Mesendoderm (in vitro differentiated cells): ENCODE measurements at regions not wholly inside any gene's neighbourhood (a gene's known extent, or its start where the extent isn't known, plus 50 kb on each side); places are given as distances from the start of the nearest gene placed in this dataset.

Experiments
- DNase-seq: peaks from one replicate; pipeline ENCODE4 v3.0.0; 2013
- H2AK5ac ChIP-seq: 2 replicates; pipeline ENCODE4 v1.6.1; 2013; ENCODE audit warnings: low read length, inconsistent platforms
- H2BK120ac ChIP-seq: 2 replicates; pipeline ENCODE4 v1.6.1; 2013; ENCODE audit warnings: low read depth, mild to moderate bottlenecking, low read length, moderate library complexity, mixed read lengths
- H2BK15ac ChIP-seq: replicated peaks from 2 replicates; pipeline ENCODE4 v1.6.1; 2013; ENCODE audit warnings: low read depth, mild to moderate bottlenecking, moderate library complexity
- H2BK5ac ChIP-seq: 2 replicates; pipeline ENCODE4 v1.6.1; 2013; ENCODE audit warnings: low read length, inconsistent platforms
- H3K18ac ChIP-seq: 2 replicates; pipeline ENCODE4 v1.6.1; 2013; ENCODE audit warnings: mild to moderate bottlenecking, low read length, mixed read lengths
- H3K23ac ChIP-seq: one replicate; pipeline ENCODE4 v1.6.1; 2013; ENCODE audit warnings: low read length
- H3K27ac ChIP-seq: 2 replicates; pipeline ENCODE4 v1.5.1; 2013; ENCODE audit warnings: low read depth, mild to moderate bottlenecking, inconsistent platforms, low read length, moderate library complexity
- H3K27me3 ChIP-seq: 2 replicates; pipeline ENCODE4 v1.6.1; 2013; ENCODE audit warnings: low read length, control low read depth, mild to moderate bottlenecking, inconsistent platforms; ENCODE audit not compliant: insufficient read depth, poor library complexity
- H3K36me3 ChIP-seq: 2 replicates; pipeline ENCODE4 v1.6.1; 2013; ENCODE audit warnings: low read length, inconsistent platforms; ENCODE audit not compliant: control insufficient read depth, insufficient read depth
- H3K4ac ChIP-seq: one replicate; pipeline ENCODE4 v1.6.1; 2013; ENCODE audit warnings: low read depth, mild to moderate bottlenecking, low read length, moderate library complexity
- H3K4me1 ChIP-seq: 2 replicates; pipeline ENCODE4 v1.6.1; 2013; ENCODE audit warnings: low read depth, low read length, inconsistent platforms; ENCODE audit not compliant: control insufficient read depth
- H3K4me2 ChIP-seq: 2 replicates; pipeline ENCODE4 v1.6.1; 2013; ENCODE audit warnings: low read length
- H3K4me3 ChIP-seq: 2 replicates; pipeline ENCODE4 v1.5.1; 2013; ENCODE audit warnings: mild to moderate bottlenecking, low read length
- H3K56ac ChIP-seq: one replicate; pipeline ENCODE4 v1.6.1; 2013; ENCODE audit warnings: low read length
- H3K79me1 ChIP-seq: 2 replicates; pipeline ENCODE4 v1.6.1; 2013; ENCODE audit warnings: low read length, inconsistent platforms
- H3K79me2 ChIP-seq: 2 replicates; pipeline ENCODE4 v1.6.1; 2013; ENCODE audit warnings: mild to moderate bottlenecking, low read length; ENCODE audit not compliant: control insufficient read depth, insufficient read depth
- H3K9ac ChIP-seq: 2 replicates; pipeline ENCODE4 v1.6.1; 2013; ENCODE audit warnings: low read length, inconsistent platforms
- H4K5ac ChIP-seq: one replicate; pipeline ENCODE4 v1.6.1; 2013; ENCODE audit warnings: low read length
- H4K8ac ChIP-seq: one replicate; pipeline ENCODE4 v1.6.1; 2013; ENCODE audit warnings: low read depth, mild to moderate bottlenecking, control low read depth, low read length, moderate library complexity
- WGBS: extraction: QIAGEN DNeasy Blood & Tissue Kit; methylation state at CpG from one replicate; pipeline ENCODE4 v1.1.7; 2013; ENCODE audit warnings: low lambda C conversion rate, missing lambda C conversion rate; ENCODE audit not compliant: insufficient coverage; ENCODE audit errors: extremely low coverage; 5-methylcytosine and 5-hydroxymethylcytosine counted together

DNA sequence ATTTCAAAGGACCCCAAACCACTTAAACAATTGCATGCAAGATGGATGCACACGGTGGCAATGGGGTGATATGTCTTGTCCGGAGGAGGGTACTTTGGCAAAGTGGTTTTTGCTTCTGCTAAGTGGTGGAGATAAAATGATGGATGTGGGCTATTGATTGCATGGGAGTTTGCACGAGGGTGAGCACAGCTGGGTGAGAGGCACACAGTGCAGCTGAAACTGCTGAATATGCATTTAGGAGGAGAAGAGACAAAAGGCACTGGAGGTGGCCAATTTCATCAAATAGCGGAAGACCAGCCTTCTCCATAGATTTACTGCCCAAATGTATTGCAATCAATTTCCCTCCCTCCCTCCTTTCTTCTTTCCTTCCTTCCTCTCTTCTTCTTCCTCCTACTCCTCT is 414.4 kb upstream of the EEF2KMT start:
- H3K79me1 ChIP-seq: no peaks in the 10 kb centered on the region
- WGBS: no CpG with 5 or more reads among the region's 4 CpGs

DNA sequence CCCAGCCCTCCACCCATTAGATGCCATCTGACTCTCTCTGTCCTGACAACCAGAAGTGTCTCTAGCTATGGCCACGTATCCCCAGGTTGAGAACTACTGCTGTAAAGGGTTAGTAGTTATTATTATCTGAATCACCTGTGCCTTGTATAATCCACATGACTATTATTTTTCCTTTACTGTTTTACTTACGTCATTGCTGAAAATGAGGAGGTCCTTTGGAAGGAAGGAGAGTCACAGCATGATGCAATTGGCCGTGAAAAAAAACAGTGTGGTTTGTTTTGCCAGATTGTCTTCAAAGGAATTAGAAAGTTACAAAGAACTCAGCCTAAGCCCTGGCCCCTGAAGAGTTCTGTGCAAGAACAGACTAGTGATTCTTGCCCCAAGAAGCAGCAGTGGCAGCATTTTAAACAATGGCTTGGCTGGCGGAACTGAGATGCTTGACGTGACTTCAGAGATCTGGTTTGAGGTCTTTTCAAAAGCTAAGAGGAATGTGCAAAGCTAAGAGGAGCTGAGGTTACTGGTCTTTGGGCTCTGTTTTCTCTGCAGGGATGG is 413.3 kb upstream of the EEF2KMT start:
- no peak overlapping the region for H3K4me2 ChIP-seq
- no peak overlapping the region for H3K56ac ChIP-seq
- H3K27me3 ChIP-seq: no peaks in the 10 kb centered on the region
- no peak overlapping the region for H3K4me3 ChIP-seq
- H3K27ac ChIP-seq: no peak overlapping the region
- peak; percentile 43 for DNase-seq
- H4K5ac ChIP-seq: no peak overlapping the region
- no peaks in the 10 kb centered on the region for H3K79me1 ChIP-seq
- no peak overlapping the region for H2AK5ac ChIP-seq
- H3K4ac ChIP-seq: no peak overlapping the region
- H3K9ac ChIP-seq: no peak overlapping the region
- peaks cover 1% of the 10 kb centered on the region for H3K4me1 ChIP-seq
- H4K8ac ChIP-seq: no peak overlapping the region
- no peak overlapping the region for H3K18ac ChIP-seq
- H2BK15ac ChIP-seq: no peak overlapping the region
- no CpG with 5 or more reads among the region's 5 CpGs for WGBS
- H3K36me3 ChIP-seq: no peaks in the 10 kb centered on the region
- no peak overlapping the region for H2BK120ac ChIP-seq
- H2BK5ac ChIP-seq: no peak overlapping the region
- no peaks in the 10 kb centered on the region for H3K79me2 ChIP-seq
- no peak overlapping the region for H3K23ac ChIP-seq

More for the DNA sequence above, 414.4 kb upstream of the EEF2KMT start:
- Histone ChIP-seq H3K4ac (no peak overlapping the region), H2BK120ac (no peak overlapping the region), H3K36me3 (no peaks in the 10 kb centered on the region), H3K4me3 (no peak overlapping the region), H2BK15ac (no peak overlapping the region), H3K79me2 (no peaks in the 10 kb centered on the region), H3K27me3 (no peaks in the 10 kb centered on the region), H3K9ac (no peak overlapping the region), H2BK5ac (no peak overlapping the region), H3K23ac (no peak overlapping the region), H3K56ac (no peak overlapping the region), H4K5ac (no peak overlapping the region), H3K18ac (no peak overlapping the region), H3K27ac (no peak overlapping the region), H4K8ac (no peak overlapping the region), H2AK5ac (no peak overlapping the region), H3K4me2 (no peak overlapping the region), H3K4me1 (peaks cover 1% of the 10 kb centered on the region)
- DNase-seq: no peak

DNA sequence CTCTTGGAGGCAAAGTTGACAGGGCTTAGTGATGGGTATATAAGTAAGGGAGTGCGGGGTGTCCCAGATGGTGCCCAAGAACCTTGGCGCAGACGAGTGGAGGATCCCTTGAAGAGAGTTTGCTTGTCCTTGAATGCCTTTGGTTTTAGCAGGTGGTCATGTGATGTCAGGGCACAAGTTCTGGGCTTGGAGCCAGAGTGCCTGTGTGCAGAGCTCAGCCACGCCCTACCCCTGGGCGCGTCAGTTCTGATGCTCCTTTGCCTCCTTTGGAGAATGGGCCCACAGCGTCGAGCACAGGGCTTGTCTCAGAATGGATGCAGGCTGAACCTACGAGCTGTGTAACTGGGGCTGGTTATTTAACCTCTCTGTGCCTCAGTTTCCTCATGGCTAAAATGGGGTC is 412.2 kb upstream of the EEF2KMT start:
- no peak overlapping the region for H2BK120ac ChIP-seq
- no peak overlapping the region for H3K4ac ChIP-seq
- no peak overlapping the region for H3K4me2 ChIP-seq
- H3K27ac ChIP-seq: no peak overlapping the region
- no peak overlapping the region for H3K4me3 ChIP-seq
- H4K5ac ChIP-seq: no peak overlapping the region
- no peak overlapping the region for H3K23ac ChIP-seq
- H3K27me3 ChIP-seq: no peaks in the 10 kb centered on the region
- H4K8ac ChIP-seq: no peak overlapping the region
- no peak overlapping the region for H3K9ac ChIP-seq
- no peak overlapping the region for H2AK5ac ChIP-seq
- H3K79me1 ChIP-seq: no peaks in the 10 kb centered on the region
- H2BK15ac ChIP-seq: no peak overlapping the region
- H3K18ac ChIP-seq: no peak overlapping the region
- no peak overlapping the region for H2BK5ac ChIP-seq
- WGBS: no CpG with 5 or more reads among the region's 9 CpGs
- no peaks in the 10 kb centered on the region for H3K79me2 ChIP-seq
- H3K56ac ChIP-seq: no peak overlapping the region
- H3K36me3 ChIP-seq: no peaks in the 10 kb centered on the region
- no peak for DNase-seq
- H3K4me1 ChIP-seq: peaks cover 1% of the 10 kb centered on the region

DNA sequence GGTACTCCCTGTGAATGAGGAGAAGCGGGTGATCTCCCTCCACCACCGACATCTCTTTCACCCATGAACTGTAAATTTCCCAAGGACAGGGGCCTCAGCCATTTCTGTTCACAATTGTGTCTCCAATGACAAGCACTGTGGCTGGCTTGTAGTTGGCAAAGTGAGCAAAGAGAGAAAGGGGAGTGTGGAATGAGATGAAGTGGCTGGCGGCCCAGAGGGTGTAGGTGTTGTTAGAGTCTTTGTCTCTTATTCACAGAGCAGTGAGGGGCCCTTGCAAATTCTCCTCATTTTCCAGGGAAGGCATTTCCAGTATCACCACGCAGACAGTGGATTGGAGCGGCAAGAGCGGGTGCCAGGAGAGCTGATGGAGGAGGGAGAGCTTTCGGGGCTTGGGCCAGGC is 411.7 kb upstream of the EEF2KMT start:
- Histone ChIP-seq H3K79me1 (no peaks in the 10 kb centered on the region), H3K23ac (no peak overlapping the region), H4K8ac (no peak overlapping the region), H3K27me3 (no peaks in the 10 kb centered on the region), H3K9ac (no peak overlapping the region), H3K36me3 (no peaks in the 10 kb centered on the region), H3K4me2 (no peak overlapping the region), H2BK5ac (no peak overlapping the region), H3K18ac (no peak overlapping the region), H2BK120ac (no peak overlapping the region), H3K4ac (no peak overlapping the region), H2AK5ac (no peak overlapping the region), H2BK15ac (no peak overlapping the region), H3K4me3 (no peak overlapping the region), H3K4me1 (peaks cover 1% of the 10 kb centered on the region), H3K79me2 (no peaks in the 10 kb centered on the region), H3K27ac (no peak overlapping the region), H4K5ac (no peak overlapping the region), H3K56ac (no peak overlapping the region)
- DNase-seq: no peak
- WGBS: no CpG with 5 or more reads among the region's 7 CpGs

DNA sequence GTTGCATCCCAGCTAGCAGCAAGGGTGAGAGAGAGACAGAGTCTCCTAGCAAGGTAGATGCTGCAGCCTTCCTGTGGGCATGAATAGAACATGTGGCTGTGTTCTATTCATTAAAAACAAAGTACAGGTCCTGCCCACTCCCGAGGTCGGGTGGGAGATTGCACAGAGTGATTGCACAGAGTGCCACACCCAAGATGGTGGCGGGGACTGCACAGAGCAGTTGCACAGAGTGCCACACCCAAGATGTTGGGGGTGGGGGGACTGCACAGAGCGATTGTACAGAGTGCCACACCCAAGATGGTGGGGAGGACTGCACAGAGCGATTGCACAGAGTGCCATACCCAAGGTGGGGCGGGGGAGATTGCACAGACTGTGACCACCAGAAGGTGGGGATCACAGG is 410.8 kb upstream of the EEF2KMT start:
- WGBS: no CpG with 5 or more reads among the region's 6 CpGs
- Histone ChIP-seq H3K4ac (no peak overlapping the region), H3K23ac (no peak overlapping the region), H3K9ac (no peak overlapping the region), H3K27ac (no peak overlapping the region), H3K18ac (no peak overlapping the region), H4K8ac (no peak overlapping the region), H3K79me2 (no peaks in the 10 kb centered on the region), H3K4me2 (no peak overlapping the region), H2AK5ac (no peak overlapping the region), H3K4me3 (no peak overlapping the region), H2BK15ac (no peak overlapping the region), H3K79me1 (no peaks in the 10 kb centered on the region), H2BK5ac (no peak overlapping the region), H3K4me1 (peaks cover 1% of the 10 kb centered on the region), H4K5ac (no peak overlapping the region), H2BK120ac (no peak overlapping the region), H3K36me3 (no peaks in the 10 kb centered on the region), H3K56ac (no peak overlapping the region), H3K27me3 (no peaks in the 10 kb centered on the region)
- no peak for DNase-seq

DNA sequence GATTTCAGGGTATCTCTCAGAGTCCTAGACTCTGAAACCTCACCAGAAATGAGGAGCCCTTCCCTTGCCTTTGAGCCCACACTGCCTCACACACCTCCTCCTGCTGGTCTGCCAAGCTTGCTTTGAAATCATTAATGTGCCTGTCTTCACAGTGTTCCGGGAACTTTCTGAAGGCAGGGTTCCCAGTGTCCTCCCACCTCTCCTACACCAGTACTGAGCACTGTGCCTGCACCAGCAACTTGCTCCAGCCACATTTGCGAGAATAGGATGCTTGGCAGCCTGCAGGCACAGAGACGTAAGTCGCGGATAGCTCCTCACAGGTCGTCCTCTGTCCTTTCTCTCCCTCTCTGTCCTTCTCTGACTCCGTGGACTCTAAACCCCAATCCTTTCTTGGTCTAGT is 408.4 kb upstream of the EEF2KMT start:
- Histone ChIP-seq H3K56ac (no peak overlapping the region), H3K23ac (no peak overlapping the region), H3K4ac (no peak overlapping the region), H3K27me3 (no peaks in the 10 kb centered on the region), H2BK120ac (no peak overlapping the region), H3K36me3 (no peaks in the 10 kb centered on the region), H3K79me2 (no peaks in the 10 kb centered on the region), H3K4me2 (no peak overlapping the region), H2BK15ac (no peak overlapping the region), H2AK5ac (no peak overlapping the region), H4K8ac (no peak overlapping the region), H2BK5ac (no peak overlapping the region), H3K27ac (no peak overlapping the region), H4K5ac (no peak overlapping the region), H3K4me3 (no peak overlapping the region), H3K18ac (no peak overlapping the region), H3K4me1 (no peaks in the 10 kb centered on the region), H3K79me1 (no peaks in the 10 kb centered on the region), H3K9ac (no peak overlapping the region)
- WGBS: no CpG with 5 or more reads among the region's 7 CpGs
- no peak for DNase-seq
